GM12874 (cell line): ENCODE measurements at regions not wholly inside any gene's neighbourhood (a gene's known extent, or its start where the extent isn't known, plus 50 kb on each side); places are given as distances from the start of the nearest gene placed in this dataset.

Experiments used
- CTCF ChIP-seq: IDR thresholded peaks from 2 replicates; pipeline ENCODE4 v1.5.1; 2011; ENCODE audit warnings: low read depth, mild to moderate bottlenecking, control low read depth, low read length, moderate library complexity; ENCODE audit not compliant: insufficient read depth

- no peak for TF ChIP-seq CTCF
Measured at GRCh38 chr5:156189628-156190027, 137.3 kb upstream of the SGCD start.

GRCh38 chr5:156191547-156191946 is 135.4 kb upstream of the SGCD start:
- TF ChIP-seq CTCF: no peak

- no peak for TF ChIP-seq CTCF
Measured at GRCh38 chr5:156197042-156197635, 129.8 kb upstream of the SGCD start.

GRCh38 chr5:156199045-156199444 is 127.9 kb upstream of the SGCD start:
- no peak for TF ChIP-seq CTCF

GRCh38 chr5:156200938-156201787 is 125.8 kb upstream of the SGCD start:
- TF ChIP-seq CTCF: no peak

GRCh38 chr5:156201788-156202403 is 125.1 kb upstream of the SGCD start:
- TF ChIP-seq CTCF: no peak

- no peak for TF ChIP-seq CTCF
Measured at GRCh38 chr5:156208271-156208670, 118.7 kb upstream of the SGCD start.
